ENCODE measurements at regions not wholly inside any gene's neighbourhood (a gene's known extent, or its start where the extent isn't known, plus 50 kb on each side); places are given as distances from the start of the nearest gene placed in this dataset.

GRCh38 chr14:106248321-106249192 is 722.2 kb downstream of the TMEM121 start:
- TF ChIP-seq CEBPB (IDR thresholded peaks at IDR 0.05) (no peak), CREB1 (IDR thresholded peaks at IDR 0.05; ENCODE audit: low read depth) (no peak), MAX (IDR thresholded peaks at IDR 0.05) (no peak)
